ENCODE measurements at regions not wholly inside any gene's neighbourhood (a gene's known extent, or its start where the extent isn't known, plus 50 kb on each side); places are given as distances from the start of the nearest gene placed in this dataset.
"Not testable (repeated sequence)": the region's sequence is repeated elsewhere in the genome, so short reads cannot be mapped to it uniquely, and the experiment has no call there.

DNA sequence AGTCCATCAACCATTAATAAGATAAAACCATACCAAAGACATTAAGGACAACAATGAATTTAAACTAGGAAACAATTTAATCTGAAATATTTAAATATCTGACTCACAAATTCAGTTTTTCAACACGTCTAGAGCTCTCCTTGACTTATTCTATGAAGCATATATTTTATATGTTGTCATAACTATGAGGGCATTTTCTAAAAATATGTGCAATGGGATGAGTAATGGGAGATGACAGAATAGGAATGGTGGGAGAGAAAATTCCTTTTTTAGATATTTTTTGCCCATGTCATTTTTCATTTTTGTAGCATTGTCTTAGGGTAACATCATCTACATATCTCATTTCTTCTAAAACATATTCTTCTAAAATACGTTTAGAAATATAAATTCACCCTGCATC is 79.2 kb upstream of the CDH2 start:
- no peak overlapping the region for H3K4me3 ChIP-seq (ENCODE audit: low read length)
- no peaks in the 10 kb centered on the region for H3K4me1 ChIP-seq (ENCODE audit: insufficient read depth, low read length)
- H3K27me3 ChIP-seq (ENCODE audit: insufficient read depth, low read length): no peaks in the 10 kb centered on the region
- H3K9me3 ChIP-seq (ENCODE audit: low read depth, low read length): no peaks in the 10 kb centered on the region

DNA sequence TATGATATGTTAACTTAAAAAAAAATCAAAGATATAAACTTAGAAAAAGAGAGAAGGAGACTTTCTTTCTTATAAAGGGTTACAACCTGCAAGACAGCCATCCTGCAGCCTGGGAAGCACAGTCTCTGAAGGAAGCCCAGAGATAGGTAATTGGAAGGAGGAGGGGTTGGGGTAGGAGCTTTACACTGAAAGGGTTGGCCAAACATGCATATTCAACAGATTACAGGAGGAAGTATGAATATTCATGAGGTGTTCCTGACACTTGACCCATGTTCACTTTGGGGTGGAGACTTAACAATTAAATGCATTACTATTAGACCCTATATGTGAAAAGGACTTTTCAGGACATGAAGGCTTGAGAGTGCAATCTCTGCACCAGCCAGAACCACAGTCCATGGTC is 71.7 kb upstream of the CDH2 start:
- no peaks in the 10 kb centered on the region for H3K4me1 ChIP-seq (ENCODE audit: insufficient read depth, low read length)
- no peaks in the 10 kb centered on the region for H3K27me3 ChIP-seq (ENCODE audit: insufficient read depth, low read length)
- no peak overlapping the region for H3K4me3 ChIP-seq (ENCODE audit: low read length)
- H3K9me3 ChIP-seq (ENCODE audit: low read depth, low read length): no peaks in the 10 kb centered on the region

- H3K27me3 ChIP-seq (ENCODE audit: insufficient read depth, low read length): not testable (repeated sequence)
These were observed 63.7 kb upstream of the CDH2 start for GRCh38 chr18:28240626-28241025.

GRCh38 chr18:28236487-28236886 is 59.6 kb upstream of the CDH2 start:
- Histone ChIP-seq H3K27me3 (ENCODE audit: insufficient read depth, low read length) (no peaks in the 10 kb centered on the region), H3K9me3 (ENCODE audit: low read depth, low read length) (no peaks in the 10 kb centered on the region), H3K4me3 (ENCODE audit: low read length) (no peak overlapping the region), H3K4me1 (ENCODE audit: insufficient read depth, low read length) (no peaks in the 10 kb centered on the region)

More at GRCh38 chr18:28240626-28241025, 63.7 kb upstream of the CDH2 start:
- not testable (repeated sequence) for H3K4me1 ChIP-seq (ENCODE audit: insufficient read depth, low read length); H3K4me3 ChIP-seq (ENCODE audit: low read length); H3K9me3 ChIP-seq (ENCODE audit: low read depth, low read length)

Data from mononuclear cell (primary cell).